Inflammatory macrophage treated with lipopolysaccharide for 1 hour (primary cell): ENCODE measurements at regions not wholly inside any gene's neighbourhood (a gene's known extent, or its start where the extent isn't known, plus 50 kb on each side); places are given as distances from the start of the nearest gene placed in this dataset.

ENCODE experiments used
- DNase-seq, 2 donors: peaks; one replicate each; pipeline ENCODE4 v3.0.0-alpha.2; 2020 to 2022

DNA sequence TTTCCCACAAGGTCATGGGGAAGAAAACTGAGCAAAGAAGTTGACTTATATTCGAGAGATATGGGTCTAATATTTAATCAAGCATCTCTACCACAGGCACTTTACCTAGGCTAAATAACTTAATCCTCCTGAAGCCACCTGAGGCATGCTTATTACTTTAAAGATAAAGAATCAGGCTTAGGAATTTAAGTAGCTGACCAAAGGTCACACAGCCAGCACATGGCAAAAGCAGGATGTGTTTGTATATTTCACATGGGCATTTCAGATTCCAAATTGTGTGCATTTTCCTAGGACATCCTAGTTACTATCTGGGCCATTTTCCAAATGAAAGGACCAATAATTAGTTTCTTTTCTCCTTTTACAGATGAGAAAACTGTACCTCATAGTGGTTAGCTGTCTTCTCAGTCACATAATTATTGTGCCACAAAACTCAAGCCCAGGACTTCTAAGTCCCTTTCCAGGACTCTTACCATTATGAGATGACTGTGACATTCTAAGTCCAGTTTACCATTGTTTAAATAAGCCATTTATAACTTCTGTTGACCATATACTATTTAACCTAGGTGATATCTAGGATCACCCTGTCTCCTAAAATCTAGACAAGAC lies 112.1 kb upstream of the ZC3H12C start:
- DNase-seq: no peak

DNA sequence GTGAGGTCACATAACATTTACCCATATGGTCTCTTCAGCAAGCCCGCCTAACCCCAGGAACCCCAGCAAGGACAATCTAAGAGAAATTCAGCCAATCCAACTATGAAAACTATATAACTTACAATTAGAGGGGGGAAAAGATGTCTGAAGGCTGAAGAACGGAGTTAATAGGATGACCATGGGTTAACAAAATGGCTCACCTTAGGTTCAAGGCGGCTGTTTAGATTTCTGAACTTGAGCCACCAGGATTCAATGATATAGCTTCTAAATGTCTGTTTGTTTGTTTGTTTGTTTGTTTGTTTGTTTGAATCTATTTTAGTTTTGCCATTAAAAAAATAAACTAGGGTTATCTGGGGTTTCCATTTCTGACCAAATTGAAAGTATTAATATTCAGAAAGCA lies 109.8 kb upstream of the ZC3H12C start:
- no peak for DNase-seq

DNA sequence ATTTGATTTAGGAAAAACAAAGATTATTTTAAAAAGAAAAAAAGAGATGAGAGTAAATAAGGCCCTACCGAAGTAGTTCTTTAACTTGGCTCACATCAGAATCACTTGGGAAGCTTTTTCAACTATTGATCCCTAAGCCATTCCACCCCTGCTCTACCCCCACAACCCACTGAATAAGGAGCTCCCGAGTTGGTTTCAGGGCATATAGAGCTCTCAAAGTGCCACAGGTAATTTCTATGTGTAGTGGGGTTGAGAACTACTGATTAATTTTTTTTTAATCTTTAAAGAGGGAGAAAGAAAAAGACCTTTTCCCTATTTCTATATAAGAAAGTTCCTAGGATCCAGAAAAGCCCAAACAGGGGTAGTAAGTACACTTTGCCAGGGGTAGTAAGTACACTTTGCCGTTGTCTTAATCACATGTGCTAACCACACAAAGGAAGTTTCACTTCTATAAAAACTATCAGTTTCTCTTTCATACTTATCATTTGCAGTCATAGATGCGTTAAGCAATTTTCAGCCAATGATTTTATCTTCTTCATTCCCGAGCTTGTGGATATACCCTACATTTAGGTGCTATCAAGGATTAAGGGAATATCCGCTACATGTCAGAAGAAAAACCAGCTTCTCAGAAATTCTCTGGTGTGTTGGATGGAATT lies 108.4 kb upstream of the ZC3H12C start:
- DNase-seq: peak; percentile 72 to 77

DNA sequence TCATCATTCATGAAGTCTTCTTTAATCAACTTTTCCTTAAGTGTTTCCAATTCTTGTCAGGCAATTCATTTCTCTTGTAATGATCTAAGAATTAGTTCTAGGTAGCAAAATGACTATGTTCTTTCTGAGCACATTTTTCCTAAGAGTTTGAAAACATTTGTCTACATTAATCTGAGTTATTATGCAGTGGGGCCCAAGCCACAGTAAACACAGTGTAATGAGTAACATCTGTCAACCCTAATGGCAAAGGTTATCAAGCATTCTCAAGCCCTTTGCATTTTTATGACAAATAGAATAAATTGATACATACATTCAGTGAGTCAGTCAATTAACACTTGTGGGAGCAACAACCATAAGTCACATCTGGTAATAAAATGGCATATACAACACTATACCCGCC lies 106.7 kb upstream of the ZC3H12C start:
- no peak for DNase-seq

DNA sequence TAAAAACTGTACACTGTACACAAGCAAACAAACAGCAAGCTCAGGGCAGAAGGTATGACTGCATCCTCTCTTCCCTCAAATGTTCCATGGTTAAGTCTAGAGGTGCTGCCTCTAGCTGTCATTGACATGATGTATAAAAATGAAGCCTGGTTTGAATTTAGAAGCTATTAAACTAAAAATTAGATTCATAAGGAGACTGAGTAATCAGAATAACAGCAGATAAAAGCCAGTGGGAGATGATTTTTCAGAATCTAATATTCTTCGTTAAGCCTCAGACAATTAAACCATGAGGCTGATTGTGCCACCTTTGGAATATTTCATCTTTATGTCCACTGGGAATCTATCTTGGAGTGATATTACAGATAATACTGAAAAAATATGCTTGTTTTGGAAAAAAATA lies 101.4 kb upstream of the ZC3H12C start:
- no peak for DNase-seq

DNA sequence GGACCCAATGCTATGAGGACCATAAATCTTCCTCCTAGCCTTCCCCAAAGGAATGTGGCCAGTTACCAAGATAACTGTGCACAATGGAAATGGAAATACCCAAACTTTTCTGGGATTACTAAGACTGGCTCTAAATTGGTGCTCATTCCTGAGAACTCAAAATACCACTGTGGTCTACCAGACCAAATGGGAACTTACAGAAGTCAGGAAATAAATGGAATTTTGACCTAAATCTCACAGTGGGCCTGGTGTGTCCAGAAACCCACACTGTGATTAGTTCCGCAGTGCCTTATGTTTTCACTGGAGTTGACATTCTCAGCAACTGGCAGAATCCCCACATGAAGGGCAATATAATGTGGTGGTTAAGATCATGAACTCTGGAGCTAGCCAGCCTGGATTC lies 99.4 kb upstream of the ZC3H12C start:
- DNase-seq: no peak

DNA sequence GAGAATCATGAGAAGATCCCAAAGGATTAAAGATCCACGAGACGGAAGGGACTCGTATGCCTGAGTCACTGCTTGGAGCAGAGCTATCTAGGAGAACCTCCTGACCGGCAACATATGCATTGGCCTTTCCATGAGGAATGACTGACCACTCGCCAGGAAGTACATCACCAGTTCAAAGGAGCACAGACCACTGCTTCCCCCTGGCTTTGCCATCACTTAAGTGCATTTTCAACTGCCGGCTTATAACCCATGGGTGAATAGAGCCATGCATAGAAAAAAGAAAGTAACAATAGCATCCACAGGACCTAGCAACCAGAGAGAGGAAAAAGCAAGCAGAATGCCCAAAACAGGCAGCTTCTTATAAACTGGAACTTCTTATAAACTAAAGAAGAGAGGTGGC lies 98.3 kb upstream of the ZC3H12C start:
- no peak for DNase-seq

DNA sequence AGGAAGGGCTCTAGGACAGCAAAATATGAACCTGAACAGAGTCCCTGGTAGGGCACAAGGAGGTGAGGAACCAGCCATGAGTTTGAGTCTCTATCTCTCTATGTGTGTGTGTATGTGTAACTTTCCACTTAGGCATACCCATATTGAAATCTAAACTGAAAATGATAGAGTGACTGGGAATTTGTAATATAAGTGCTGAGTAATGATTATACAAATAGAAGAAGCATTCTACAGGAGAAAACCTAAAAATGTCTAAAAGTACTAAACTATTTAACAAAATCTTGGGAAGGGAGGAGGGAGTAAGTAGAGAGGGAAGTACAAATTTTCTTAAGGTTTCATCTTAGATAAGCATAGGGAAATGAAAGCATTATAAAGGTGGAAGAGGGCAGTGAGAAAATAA lies 97.1 kb upstream of the ZC3H12C start:
- DNase-seq: no peak

DNA sequence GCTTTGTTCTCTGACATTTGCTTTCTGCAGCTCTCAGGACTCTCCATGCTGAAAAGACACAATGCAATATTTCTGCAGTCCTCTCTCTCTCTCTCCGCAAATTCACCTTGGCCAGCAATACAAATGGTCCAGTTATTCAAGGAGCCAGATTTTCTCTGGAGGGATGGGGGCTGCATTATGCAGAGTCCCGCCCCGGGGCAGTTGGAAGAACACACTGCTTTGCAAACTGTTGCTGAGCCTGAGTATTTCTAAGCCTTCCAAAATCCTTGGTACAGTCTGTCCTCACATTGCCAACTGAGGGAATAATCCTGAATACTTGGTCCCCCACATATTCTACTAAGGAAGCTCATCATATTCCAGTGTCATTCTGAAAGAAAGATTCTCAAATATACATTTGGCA lies 94.3 kb upstream of the ZC3H12C start:
- DNase-seq: no peak

DNA sequence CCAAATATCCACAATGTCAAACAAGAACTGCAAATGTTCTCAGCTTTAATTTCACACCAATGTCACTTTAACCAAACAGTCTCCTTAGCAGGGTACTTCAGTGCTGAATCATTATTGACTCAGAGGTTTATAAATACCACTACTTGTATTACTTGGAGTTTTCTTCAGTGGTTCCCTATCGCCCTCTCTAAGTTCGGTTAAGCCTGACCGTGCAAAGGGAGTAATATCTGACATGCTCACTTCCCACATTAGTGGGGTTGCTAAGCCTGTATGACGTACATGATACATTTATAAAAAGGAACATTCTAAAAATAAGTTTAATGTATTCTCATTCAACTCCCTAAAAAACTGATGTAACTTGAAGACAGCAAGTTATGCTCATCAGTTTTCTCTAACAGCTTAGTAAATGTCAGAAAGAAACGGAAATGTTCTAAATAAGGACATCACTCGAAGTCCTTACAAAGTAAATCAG lies 93.1 kb upstream of the ZC3H12C start:
- peak; percentile 88 to 98 for DNase-seq

DNA sequence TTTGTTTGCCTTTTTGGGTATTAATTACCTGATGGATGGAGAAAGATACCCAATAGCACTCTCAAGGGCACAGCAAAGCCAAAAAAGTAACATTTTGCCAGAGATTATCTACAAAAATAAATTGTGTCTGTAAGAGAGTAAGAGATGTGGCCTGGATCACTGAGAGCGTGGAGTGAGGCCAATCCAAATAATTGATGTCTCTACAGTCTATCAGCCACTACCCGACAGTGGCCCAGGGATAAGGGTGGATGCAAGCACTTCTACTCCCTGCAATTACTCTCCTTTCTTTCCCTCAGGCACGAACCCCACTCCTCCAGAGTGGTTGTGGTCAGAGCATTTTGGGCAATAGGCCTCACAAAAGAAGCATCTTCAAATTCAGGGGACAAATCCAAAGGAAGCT lies 92.3 kb upstream of the ZC3H12C start:
- no peak for DNase-seq

DNA sequence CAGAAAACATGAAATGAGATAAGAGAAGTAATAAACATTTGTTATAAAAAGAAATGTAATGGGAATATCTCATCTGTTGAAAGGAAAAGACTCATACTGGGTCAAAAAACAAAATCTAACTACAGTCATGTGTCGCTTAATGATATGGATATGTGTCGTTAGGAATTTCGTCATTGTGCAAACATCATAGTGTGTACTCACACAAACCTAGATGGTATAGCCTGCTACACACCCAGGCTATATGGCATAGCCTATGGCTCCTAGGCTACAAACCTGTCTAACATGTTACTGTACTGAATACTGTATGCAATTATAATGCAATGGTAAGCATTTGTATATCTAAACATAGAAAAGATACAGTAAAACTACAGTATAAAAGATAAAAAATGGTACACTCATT lies 89.8 kb upstream of the ZC3H12C start:
- no peak for DNase-seq

DNA sequence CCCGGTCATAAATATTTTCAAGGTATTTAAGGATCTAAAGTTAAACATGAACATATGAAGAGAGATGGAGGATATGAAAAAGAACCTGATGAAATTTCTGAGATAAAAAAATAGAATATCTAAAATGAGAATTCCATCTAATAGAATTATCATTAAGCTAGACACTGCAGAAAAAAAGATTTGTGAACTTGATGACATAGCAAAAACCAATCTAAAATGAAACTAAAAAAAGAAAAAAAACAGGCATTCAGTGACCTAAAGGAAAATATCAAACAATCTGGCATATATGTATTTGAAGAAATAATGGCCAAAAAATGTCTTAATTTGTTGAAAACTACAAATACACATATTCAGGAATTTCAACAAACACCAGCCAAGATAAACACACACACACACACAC lies 81.6 kb upstream of the ZC3H12C start:
- no peak for DNase-seq

DNA sequence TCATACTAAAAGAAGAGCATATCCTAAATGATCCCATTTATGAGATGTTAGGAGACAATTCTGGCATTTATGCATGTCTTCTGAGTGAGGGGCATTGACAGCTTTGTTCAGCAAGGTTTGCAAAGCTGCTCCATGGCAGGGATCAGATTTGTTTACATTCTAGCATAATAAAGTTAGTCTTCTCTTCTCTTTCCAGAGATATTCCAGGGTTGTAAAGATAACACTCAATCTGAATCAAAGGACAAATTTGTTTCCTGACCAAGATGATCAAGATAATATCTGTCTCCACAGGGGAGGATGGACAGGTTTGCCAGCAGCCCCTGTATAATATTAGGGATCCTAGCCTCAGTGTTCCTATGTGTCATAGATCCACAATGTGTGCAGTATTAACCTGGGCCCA lies 77.5 kb upstream of the ZC3H12C start:
- DNase-seq: no peak

DNA sequence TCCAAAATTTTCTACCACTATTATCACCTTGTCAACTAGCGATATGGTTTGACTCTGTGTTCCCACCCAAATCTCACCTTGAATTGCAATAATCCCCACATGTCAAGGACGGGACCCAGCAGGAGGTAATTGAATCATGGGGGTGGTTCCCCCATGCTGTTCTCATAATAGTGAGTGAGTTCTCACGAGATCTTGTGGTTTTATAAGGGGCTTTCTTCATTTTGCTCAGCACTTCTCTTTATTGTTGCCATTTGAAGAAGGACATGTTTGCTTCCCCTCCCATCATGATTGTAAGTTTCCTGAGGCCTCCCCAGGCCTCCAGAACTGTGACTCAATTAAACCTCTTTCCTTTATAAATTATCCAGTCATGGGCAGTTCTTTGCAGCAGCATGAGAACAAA lies 73.5 kb upstream of the ZC3H12C start:
- DNase-seq: peak in 1 of 2 donors; percentile 33

DNA sequence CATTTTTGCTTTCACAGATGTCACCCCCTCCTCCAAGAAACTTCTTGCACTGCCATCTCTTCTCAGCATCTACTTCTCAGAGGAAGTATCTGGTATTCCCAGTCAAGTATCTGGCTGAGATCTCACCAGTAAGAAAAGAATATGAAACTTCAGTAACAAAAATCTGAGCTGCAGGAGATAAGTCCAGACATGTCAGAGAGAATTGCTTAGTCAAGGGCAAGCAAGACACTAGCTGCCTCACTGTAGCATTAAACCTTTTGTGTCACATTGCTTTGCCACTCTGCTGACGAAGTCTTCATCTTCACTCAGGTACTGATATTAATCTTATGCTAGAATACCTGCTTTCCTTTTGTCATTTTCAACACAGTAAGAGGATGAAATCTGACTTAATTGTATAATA lies 70.6 kb upstream of the ZC3H12C start:
- no peak for DNase-seq

DNA sequence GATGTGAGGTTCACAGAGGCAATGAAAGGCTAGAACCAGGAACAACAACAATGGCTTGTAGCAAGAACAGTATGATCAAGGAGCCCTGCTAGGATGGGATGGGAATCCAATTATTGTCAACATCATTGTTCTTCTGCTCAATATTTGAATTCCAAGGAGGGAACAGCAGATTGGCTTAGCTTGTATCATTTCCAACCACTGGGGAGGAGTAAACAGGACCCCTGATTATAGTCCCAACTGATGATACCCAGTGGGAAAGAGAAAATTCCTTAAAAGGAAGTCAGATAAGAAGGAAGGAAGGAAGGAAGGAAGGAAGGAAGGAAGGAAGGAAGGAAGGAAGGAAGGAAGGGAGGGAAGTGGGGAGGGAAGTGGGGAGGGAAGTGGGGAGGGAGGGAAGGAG lies 69.5 kb upstream of the ZC3H12C start:
- no peak for DNase-seq

DNA sequence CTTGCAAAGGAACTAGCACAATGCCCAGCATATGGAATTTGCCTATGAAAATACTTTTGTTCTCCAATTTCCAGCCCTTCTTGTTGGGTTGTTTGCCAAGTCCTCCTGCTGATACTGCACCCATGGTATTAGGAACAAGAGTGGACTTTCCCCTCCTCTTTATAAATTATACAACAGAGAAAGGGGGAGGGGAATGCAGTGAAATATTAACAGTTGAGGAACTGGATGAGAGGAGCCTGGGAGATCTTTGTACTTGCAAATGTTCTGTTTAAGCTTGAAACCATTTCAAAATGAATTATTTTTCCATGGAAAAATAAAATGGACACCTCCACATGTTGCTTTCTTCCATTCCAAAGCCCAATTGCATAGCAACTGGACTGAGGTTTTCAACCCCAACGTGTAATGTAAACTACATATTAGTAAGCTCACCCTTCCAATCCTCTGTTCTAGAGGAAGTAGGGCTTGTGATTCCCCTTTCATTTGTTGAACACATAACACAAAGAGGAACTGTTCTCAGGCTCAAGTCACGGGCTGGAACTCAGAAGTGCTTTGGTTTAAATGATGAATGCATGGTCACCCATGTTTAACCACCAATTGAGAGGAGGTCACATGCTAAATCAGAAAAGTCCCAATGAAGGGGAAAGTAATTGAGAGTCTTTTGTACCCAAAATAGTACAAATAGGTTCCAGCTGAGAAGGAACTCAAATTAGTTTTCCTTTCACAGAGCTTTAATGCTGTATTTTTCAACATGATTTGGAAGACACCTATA lies 66.2 kb upstream of the ZC3H12C start:
- DNase-seq: peak; percentile 87 to 98

DNA sequence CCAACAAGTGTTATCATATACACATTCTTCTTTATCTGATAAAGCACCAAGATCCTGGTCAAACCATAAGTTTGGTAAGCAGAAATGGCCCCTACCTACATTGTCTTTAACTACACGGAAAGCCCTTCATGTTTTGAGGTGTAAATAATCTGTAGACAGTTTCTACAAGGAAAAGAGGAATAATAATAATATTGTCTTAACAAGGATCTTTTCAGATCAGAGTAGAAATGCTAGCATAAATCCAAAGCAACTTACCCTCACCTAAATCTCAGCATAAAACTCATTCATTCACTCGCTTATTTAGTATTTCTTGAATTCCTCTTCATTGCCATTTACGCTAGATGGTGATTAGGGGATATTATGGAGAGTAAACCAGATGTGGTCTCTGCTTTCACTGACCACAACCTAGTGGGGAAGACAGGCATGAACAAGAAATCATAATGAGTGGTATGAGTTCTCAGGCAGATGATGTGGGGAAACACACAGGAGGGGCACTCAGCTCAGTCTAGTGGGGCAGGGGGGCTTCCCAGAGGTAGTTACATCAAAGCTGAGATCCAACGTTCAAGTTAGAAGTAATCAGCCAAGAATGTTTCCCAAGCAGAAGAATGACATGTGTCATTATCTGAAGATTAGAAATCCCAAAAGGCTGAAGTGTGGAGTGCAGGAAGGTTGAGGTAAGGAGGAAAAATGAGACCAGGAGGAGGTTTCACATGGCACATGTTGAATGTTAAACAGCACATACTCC lies 65.4 kb upstream of the ZC3H12C start:
- no peak for DNase-seq

DNA sequence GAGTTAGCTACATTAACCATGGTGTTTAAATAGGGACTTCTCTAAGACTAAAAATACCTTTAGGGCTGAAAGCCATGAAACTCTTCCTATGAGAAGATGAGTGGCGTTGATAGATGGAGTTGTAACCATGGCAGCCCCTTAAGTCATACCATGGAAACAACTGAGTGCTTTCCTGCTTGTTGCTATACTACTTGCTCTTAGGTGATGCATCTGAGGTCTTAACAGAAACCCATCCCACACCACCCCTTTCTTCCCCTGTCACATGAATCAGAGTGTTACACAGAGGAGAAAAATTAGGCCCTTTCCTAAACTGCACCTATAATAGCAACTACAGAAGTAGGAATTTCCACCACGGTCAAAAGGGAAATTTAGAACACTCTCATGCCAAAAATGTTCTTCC lies 64.3 kb upstream of the ZC3H12C start:
- DNase-seq: peak; percentile 23 to 74

DNA sequence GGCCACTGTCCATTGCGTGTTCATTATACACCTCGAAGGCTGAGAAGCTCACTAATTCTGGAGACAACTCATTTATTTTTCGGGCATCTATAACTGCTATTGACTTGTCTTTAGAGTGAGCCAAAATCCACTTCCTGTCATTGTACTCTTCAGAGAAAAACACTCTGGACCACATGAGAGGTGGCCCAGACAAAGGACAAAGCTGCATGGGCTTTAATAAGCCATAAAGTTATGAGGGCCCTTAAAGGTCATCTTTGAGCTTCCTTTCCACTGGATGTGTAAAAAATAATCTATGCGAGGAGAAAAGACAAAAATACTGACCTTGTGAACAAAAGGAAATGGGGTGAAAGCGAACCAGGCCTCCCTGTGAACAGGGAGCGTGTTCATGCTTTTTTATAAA lies 63.5 kb upstream of the ZC3H12C start:
- DNase-seq: no peak

DNA sequence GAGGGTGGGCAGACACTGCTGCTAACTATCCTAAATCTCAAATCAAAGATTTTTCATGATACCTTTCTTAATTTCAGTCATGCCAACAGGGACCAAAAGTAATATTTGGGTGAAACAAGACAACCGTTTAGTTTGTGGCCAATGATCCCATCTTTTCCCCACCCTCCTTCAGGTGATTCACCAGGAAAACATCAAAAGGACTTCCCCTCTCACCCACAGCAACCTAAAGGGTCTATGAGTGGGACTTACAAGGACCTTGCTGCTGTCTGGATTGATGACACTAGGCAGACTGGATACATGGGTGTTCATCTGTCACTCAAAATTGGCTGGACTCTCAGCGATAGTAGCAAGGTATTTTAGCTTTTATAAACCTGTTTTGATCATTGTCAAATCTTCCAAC lies 62.0 kb upstream of the ZC3H12C start:
- no peak for DNase-seq

DNA sequence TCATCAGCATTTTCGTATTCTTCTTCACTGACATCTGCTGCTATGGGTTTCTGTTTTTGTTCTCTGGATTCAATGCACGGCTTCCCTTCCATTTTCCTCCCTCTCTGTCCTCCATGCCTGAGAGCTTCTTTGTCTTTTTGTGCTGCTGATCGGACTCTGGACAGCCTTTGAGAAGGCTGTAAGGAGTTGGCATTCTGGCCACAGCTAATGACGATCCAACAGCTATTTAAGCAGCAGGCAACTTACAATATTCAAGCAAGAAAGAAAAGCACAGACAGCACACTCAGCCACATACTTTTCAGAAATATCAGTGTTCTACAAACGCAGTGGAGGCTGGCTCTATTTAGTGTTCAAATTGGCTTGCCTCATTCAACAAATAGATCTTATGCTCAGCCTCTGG lies 60.9 kb upstream of the ZC3H12C start:
- DNase-seq: no peak
